BJ (cell line): ENCODE measurements at regions not wholly inside any gene's neighbourhood (a gene's known extent, or its start where the extent isn't known, plus 50 kb on each side); places are given as distances from the start of the nearest gene placed in this dataset.

Experiments
- CTCF ChIA-PET: fragments of 350-600 bp; formaldehyde crosslinking; extraction: SDS; loops from one replicate; lab custom pipeline; 2021; ENCODE audit warnings: antibody characterized with exemption, inconsistent platforms; lab: Yijun Ruan, JAX
- POLR2A ChIA-PET: fragments of 300-600 bp; sonication (Branson Sonifier 250); formaldehyde crosslinking; extraction: SDS; loops from one replicate; lab custom pipeline; 2021; ENCODE audit warnings: antibody characterized with exemption; lab: Charles Lee
- DNase-seq: peaks from one replicate; pipeline ENCODE4 v3.0.0-alpha.2; 2011; ENCODE audit warnings: low read depth
- H3K27me3 ChIP-seq: 2 replicates; pipeline ENCODE4 v1.6.0; 2011; ENCODE audit warnings: low read length; ENCODE audit not compliant: control insufficient read depth, insufficient read depth
- H3K36me3 ChIP-seq: 2 replicates; pipeline ENCODE4 v1.5.1; 2011; ENCODE audit warnings: low read length; ENCODE audit not compliant: control insufficient read depth, insufficient read depth
- H3K4me3 ChIP-seq: 2 replicates; pipeline ENCODE4 v1.5.1; 2011; ENCODE audit warnings: low read depth, mild to moderate bottlenecking, control low read depth, low read length
- CTCF ChIP-seq: IDR thresholded peaks from 2 replicates; pipeline ENCODE4 v1.5.1; 2011; ENCODE audit warnings: low read depth, mild to moderate bottlenecking, control low read depth, inconsistent platforms, low read length, moderate library complexity; ENCODE audit not compliant: insufficient read depth

GRCh38 chr10:94043431-94043990, 49.8 kb downstream of the PLCE1 start:
- no peak for TF ChIP-seq CTCF
- peak; percentile 56 for DNase-seq
- no peaks in the 10 kb centered on the region for H3K36me3 ChIP-seq
- no peaks in the 10 kb centered on the region for H3K27me3 ChIP-seq
- ChIA-PET CTCF (interaction anchor here (1.1 to 1.2 kb wide), 2 partner anchors 16 to 127 kb away, joined by 4 read pairs; no protein-coding TSS in a partner anchor), POLR2A (no interaction called here)
- H3K4me3 ChIP-seq = no peak overlapping the region

GRCh38 chr10:94046098-94046497, 52.4 kb downstream of the PLCE1 start:
- no peak for TF ChIP-seq CTCF
- Histone ChIP-seq H3K4me3 (no peak overlapping the region), H3K36me3 (no peaks in the 10 kb centered on the region), H3K27me3 (no peaks in the 10 kb centered on the region)
- no peak for DNase-seq
- ChIA-PET CTCF (interaction anchor here (0.6 kb wide), 1 partner anchor 10 kb away, joined by 3 read pairs; no protein-coding TSS in a partner anchor), POLR2A (no interaction called here)

GRCh38 chr10:94047293-94047692, 53.6 kb downstream of the PLCE1 start:
- CTCF ChIA-PET = no interaction called here
- Histone ChIP-seq H3K4me3 (no peak overlapping the region), H3K36me3 (no peaks in the 10 kb centered on the region), H3K27me3 (no peaks in the 10 kb centered on the region)
- no peak for DNase-seq
- TF ChIP-seq CTCF = no peak
- POLR2A ChIA-PET = no interaction called here

GRCh38 chr10:94049911-94050310, 56.2 kb downstream of the PLCE1 start:
- POLR2A ChIA-PET = no interaction called here
- no peak overlapping the region for H3K4me3 ChIP-seq
- no peak for TF ChIP-seq CTCF
- H3K27me3 ChIP-seq = no peaks in the 10 kb centered on the region
- no peaks in the 10 kb centered on the region for H3K36me3 ChIP-seq
- no peak for DNase-seq
- CTCF ChIA-PET = no interaction called here

- TF ChIP-seq CTCF = no peak
- DNase-seq = no peak
- ChIA-PET POLR2A (no interaction called here), CTCF (interaction anchor here (0.8 kb wide), 1 partner anchor 136 kb away, joined by 3 read pairs; no protein-coding TSS in a partner anchor)
- Histone ChIP-seq H3K36me3 (no peaks in the 10 kb centered on the region), H3K27me3 (no peaks in the 10 kb centered on the region), H3K4me3 (no peak overlapping the region)
Observed at GRCh38 chr10:94052281-94052680, 58.5 kb downstream of the PLCE1 start.
